Umbilical cord (tissue), 1 donor: ENCODE measurements at regions not wholly inside any gene's neighbourhood (a gene's known extent, or its start where the extent isn't known, plus 50 kb on each side); places are given as distances from the start of the nearest gene placed in this dataset.
"Not testable (repeated sequence)": the region's sequence is repeated elsewhere in the genome, so short reads cannot be mapped to it uniquely, and the experiment has no call there.

ENCODE experiments used
- DNase-seq: peaks from one replicate; pipeline ENCODE4 v3.0.0-alpha.2; 2015; ENCODE audit warnings: low spot score

DNA sequence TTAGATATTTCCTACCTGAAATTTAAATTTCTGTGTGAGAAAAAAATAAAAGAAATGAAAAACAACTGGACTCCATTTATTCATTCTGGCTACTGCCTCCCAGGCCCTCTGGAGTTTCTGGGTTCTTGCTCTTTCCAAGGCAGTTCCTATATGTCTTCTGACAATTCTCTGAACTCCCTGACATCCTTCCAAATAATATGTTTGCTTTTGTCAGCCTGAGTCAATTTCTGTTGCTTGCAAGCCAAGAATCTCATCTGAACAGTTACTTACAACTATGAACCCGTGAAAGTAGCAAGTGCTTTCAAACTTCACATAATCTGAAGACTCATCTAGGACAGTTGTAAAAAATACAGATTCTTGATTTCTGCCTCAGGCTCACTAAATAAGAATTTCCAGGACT, 216.7 kb upstream of the NPVF start:
- no peak for DNase-seq

DNA sequence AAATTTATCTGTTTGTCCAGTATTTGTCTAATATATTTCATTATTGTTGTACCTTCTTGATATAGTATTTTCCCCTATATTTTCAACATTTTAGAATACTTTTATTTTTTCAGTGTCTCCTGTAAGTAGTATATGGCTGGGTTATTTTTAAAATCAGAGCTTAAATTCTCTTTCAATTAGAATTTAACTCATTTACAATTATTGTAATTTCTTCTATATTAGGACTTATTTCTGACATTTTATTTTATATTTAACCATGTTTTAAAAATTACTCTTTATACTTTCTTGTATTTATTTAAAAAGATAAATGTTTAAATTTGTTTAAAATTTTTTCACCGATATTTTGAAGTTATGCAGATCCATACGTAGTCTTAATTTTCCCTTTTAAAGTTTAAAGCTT, 220.0 kb upstream of the NPVF start:
- no peak for DNase-seq

DNA sequence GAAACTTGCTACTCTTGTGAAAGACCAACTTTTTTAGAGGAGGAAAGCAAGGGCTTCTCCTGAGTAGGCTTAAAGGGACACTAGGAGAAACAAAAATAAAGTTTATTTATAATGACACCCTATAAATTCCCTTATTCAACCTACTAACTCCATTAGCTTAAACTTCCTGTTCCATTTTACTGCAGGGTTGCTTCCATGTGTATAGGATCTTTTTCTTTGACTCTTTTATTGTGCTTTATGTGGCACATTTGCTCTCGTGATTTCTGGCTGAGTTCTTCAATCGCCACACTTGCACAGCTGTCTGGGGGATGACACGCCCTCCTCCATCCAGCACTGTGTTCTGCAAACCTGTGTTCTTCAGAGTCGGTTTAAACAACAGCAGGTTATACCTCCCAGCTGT, 225.7 kb upstream of the NPVF start:
- DNase-seq = no peak

DNA sequence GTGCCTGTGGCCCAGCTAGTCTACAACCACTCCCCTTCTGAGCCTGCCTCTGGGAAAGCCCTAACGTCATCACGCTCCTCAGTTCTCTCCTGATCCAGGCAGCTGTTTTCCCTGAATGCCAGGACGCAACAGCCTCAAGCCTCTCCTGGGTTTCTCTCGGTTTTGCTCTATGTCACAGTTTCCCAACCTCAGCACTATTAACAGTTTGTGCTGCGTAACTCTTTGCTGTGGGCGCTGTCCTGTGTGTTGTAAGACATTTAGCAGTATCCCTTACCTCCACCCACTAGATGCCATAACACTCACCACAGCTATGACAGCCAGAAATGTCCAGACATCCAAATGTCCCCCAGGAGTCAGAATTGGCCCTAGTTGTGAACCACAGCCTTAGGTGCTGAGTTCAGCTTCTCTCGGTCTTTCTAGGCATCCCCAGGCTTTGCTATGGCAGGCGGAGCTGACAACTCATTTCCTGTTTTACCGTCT, 226.3 kb upstream of the NPVF start:
- DNase-seq = peak; percentile 88

DNA sequence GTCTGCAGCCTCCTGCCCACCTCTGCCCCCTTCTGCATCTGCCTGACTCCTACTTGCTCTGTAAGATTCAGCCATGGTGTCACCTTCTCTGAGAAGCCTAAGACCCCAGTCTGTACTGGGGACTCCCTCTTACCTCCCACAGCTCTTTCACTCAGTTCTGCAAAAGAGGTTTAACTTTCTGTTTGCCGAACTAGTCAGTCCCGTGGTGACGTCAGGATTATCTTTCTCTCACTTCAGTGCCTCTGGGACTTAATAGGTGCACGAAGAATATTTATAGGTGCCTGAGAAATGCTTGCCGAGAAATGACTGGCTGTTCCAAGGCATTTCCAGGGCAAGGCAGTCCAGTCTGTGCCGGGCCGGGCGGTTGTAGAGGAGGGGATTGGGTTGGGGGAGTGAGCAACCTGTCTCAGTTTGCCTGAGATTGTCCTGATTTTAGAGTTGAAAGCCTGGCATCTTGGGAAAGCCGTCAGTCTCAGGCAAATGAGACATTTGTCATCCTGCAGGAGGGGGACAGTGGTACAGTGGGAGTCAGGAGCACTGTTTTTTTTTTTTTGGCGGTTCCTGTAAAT, 227.5 kb upstream of the NPVF start:
- DNase-seq = no peak

DNA sequence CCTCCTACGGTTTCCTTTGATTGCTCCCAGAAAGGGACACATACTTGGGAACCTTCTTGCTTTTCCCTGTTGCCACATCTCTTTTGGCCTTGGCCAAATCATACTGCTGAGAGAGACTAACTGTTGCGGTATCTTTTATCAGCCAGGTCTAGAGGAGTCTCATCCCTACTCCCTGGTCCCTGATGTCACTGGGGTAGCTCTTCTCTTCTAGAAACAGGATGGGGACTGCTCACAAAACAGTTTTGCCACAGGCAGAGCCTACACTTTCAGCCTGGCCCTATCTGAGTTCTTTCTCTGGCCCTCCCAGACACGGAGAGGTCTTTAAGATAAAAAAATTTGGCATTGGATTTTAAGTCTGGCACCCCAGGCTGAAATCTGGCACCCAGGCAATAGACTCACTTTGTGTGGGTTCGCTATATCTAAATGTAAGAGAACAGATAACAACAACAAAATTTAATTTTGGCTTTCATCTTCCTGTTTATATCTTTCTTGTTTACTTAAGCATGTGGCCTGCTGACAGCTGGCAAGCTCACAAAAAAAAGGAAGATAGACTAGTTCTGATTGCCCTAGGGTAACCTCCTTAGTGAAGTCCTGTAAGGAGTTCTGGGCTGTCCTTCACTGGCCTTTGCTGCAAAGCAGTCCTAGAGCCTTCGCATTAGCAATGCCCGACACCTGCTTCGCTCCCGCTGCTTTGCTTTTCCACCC, 228.3 kb upstream of the NPVF start:
- peak; percentile 53 for DNase-seq

DNA sequence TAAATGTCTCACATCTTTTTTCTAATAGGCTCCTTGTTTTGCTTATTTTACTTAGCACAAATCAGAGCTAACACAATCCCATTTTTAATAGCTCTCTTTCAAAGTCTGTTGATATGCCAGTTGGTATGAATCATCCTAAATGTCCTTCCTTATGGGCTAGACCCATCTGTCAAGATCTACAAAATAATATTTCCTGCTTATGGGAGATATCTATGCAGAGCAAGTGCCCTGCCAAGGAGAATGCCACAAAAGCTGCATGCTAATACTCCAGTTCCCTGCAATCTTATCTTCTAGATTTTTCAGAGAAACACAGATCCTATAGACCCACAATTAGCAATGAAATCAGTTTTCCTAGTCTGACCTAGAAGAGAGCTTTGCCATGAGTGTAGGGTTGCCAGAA, 230.8 kb upstream of the NPVF start:
- DNase-seq = peak; percentile 80

DNA sequence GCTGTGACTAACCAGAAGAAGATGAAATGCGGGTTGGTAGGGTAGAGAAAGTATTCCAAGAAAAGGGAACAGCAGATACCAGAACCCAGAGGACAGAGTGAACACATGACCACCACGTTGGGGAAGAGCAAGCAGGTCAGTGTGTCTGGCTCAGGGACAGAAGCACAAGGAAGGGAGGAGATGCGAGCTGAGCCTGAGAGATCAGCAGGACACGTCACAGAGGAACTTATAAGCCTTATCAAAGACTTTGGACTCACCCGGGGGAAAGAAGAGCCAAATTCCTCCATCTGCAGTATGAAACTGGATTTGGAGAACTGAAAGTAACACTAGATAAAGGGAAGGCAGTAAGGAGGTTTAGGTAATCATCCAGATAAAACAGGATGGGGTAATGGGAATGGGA, 232.1 kb upstream of the NPVF start:
- DNase-seq = peak; percentile 94

DNA sequence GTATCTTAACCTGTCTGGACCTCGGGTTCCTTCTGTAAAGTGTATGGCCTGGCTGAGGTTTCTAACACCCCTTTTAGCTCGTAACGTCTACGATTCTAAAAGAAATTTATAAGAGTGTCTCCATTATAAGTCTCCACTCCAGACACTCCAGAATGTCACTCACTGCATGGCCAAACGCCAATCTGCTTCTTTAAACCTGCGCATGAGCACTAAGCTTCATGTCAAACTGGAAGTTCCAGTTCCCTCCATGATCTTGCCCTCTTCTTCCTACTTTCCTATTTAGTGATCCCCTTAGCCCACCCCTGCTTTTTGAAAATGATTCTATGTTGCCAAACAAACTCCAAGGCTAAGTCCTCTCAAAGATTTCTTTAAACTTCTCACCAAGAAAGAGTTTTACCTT, 241.4 kb upstream of the NPVF start:
- DNase-seq = no peak

DNA sequence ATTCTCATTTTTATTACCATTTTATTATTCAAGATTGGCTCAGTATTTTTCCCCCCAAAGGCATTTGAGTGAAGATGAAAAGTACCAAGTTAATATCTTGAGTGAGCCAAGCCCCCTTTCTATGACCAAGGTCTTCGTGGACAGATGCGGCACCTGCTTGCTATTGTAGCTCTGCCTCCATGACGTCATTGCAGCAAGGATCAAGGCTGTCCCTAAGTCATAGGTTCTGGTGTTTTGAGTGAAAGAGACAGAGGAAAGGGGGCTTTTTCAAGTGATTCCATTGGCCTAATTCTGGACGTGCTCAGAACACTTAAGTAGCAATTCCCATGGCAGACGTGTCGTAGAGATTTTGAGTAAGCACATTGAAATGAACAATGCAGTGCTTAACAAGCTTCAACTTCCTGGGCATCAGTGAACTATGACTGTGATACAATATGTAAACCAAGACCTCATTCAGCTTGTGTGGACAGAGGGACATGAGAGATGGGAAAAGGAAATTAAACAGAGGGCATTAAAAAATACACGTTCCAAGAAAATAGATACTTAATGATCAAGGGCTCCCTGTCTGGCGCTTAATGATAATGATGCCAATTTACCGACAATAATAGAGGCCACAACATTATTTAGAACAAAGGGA, 248.7 kb upstream of the NPVF start:
- no peak for DNase-seq

DNA sequence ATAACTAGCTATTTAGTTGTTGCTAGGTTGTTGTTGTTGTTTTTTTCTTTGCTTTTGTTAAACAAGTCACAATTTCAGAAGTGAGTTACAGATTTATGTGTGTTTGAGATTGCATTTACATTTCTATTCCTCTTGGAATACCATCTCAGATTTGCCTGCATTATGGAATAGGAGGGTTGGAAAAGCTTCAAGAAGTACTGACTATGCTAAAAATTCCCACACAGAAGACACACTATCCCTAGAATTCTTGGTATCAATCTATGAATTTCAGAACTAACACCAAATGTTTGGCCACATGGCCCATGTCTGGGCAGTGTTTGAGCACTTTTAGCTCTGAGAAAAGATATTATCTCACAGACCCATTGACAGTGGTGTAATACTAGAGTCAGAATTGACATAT, 249.9 kb upstream of the NPVF start:
- DNase-seq = not testable (repeated sequence)

DNA sequence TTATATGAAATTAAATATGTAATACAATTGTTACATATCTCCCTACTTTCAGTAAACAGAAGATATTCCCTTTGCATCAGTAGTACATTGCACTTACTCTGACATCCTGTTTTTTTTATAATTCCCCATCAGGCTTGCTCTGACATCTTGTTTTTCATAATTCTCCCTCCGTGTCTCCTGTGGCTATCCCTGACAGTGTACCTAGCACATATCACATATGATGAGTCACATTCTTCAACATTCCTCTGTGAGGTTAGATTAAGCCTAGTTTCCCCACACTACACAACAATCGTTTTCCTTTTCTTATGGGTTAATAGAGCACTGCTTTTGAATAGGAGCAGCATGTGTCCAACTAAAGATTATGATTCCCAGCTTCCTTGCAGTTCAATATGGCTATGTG, 250.6 kb upstream of the NPVF start:
- DNase-seq = no peak

DNA sequence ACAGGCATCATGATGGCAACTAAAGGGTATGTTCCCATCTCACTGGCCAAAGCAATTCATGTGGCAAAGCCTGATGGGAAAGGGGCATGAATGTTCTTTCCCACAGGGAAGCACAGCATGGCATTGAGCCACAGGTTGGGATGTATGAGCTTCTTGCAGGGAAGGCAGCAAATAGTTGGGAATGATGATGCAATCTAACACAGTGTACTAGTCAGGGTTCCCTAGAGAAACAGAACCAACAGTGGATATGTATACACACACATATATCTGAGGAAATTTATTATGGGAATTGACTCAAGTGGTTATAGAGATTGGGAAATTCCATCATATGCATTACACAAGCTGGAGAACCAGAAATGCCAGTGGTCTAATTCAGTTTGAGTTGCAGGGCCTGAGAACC, 253.6 kb upstream of the NPVF start:
- no peak for DNase-seq

DNA sequence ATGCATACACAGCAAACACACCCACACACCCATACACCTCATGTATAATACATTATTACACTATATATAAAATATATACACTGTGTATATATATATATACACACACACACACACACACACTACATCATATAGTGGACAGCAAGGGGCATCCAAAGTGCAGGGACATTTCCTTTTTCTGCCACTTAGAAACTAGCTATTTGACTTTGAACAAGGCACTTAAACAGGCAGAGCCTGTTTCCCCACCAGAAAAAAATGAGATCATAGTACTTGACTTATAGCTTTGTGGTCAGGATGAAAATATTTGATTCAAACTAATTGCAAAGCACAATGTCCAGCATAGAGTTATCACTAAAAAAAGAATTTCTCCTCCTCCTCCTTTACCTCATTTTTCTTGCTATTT, 254.3 kb upstream of the NPVF start:
- peak; percentile 27 for DNase-seq

DNA sequence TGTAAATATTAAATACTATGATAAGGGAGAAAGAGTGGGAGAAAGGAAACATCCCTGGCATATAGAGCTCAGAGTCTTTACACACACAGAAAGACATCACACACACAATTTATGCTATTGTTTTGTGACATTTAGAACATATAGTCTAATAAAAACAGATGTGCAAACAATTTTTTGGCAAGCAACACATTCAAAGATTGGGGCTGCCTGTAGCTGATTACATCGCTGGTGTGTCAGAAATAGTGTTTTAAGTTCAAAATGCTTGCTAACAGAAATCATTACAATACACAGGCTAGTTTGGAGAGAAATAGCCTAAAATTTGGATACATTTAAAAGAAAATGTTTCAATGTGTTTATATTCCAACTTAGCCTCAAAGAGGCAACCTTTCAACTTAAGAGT, 256.7 kb upstream of the NPVF start:
- no peak for DNase-seq

DNA sequence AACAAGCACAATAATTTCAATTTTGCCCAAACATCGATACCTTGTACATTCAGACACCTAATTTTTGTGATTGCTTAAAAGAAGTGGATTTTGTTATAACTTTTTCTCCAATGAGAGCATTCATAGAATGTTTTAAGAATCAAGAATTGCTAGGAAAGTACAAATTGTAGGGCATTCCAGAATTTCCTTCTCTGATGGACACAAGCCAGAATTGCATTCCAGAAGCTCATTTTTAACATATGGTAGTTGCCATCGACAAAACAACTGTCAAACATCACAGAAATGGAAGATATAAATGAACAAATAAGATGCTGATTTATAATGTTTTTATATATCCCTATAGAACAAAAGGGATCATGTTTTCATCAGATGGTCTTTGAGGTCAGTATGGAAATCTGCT, 258.4 kb upstream of the NPVF start:
- peak; percentile 38 for DNase-seq

DNA sequence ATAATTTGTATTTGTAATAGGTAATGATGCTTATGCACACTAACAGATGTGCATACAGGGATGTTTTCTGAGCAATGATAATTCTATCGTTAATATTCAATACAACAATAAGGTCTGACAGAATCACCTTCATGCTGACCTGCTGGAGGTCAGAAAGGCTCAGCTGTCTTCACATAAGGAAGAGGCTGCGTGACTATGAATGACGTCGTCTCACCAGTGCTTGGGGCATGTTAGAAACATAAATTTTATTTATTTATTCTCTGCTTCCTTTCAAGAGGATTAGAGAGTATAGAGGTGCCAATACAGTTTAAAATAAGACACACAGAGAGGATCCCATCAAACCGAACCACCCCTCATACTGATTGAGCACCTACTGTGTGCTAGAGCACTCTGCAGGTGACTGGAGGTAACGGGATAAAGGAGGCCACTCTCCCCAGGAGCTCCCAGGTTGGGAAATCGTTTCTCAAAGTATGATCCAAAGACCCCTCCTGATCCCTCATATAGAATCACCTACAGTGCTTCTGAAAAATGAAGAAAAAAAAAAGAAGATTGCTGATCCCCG, 265.6 kb upstream of the NPVF start:
- DNase-seq = no peak

DNA sequence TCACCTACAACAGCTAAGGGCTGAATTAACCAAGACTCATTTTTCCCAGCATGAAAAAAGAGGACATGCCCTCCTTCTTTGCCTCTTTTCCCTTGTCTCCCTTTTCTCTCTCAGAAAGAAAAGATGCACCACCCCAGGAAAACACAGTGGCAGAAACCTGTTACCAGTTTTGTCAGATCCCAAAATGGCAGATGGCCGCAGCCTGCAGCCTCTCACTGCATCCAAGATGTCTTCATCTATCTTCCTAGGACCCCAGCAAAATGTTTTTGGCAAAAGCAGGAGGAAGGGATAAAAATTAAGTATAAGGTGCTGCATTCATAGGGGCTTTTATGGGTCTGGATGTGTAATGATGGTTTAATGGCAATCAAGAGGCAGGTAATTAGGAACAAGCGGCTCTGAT, 266.6 kb upstream of the NPVF start:
- DNase-seq = no peak

DNA sequence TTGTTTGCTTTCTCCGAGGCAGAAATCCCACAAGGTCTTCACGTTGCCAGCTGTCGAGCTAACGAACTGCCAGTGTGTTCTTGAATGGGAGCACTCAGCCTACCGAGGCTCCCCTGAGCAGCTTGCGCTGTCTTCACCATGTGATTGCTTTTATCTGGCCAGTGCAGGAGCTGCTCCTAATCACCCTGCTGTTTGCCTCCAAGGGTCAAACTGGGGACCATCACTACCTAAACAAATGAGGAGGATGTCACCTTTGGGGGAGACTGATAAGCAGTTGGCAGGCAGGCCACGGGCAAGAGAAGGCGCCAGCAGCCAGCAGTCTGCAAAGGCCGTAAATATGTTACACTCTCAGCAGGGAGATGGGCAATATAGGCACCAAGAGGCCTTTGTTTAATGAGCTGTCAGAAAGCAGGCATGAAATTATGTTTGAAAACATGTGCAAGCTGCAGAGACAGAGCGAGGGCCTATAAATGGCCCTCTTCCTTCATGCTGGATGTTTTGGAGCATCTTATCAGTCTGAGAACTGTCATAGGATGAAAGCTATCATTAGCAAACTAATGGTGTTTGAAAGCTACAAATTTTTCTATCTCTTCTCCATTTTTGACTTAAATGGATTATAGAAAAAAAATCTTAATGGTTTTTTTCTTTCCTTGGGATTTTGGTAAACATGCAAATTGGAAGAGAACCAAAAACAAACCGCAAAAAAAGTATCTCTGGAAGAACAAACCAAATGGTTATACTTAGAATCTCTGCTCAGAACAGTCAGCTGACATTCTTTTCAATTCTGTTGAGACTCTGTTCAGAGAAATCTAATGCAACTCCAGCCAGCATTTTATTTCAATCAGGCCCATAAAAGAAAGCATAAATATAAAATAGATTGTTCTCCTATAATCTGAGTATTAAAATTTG, 267.3 kb upstream of the NPVF start:
- DNase-seq = peak; percentile 49

DNA sequence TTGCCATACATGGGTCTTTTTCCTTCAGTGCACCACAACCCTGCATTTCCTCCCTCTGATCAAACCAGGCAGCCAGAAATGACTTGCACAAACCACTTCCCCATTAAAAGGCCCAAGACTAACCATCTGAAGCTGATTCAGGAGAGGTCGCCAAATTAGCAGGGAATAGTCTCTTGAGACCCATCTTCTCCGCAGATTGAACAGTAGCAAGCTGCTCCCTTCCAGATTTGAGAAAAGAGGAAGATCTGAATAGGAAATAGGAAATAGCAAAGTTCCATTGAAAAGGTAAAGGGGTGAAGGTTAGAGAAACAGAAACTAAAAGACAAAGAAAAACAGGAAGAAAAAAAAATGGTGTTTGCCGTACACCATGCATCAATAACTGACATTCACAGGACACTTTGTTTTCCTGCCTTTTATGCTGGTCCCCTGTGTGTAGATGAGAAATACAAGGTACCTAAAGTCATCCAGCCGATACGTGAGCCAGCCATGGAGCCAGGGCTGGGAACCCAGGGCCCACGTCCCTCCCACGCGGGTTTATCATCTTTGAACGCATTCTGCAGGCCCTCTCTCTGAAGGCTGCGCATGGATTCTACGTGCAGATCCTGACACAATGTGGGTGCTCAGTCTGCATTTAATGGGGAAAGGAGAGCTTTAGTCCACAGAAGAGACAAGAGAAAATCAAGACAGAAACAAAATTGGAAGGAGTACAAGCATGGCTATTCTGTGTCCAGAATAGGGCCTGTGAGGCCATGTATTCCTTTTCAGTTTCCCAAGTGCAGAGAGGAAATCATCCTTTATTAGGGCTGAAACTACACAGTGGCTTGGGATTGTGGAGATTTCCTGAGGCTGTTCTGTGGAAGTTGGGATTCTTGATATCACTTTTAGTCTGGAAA, 268.4 kb upstream of the NPVF start:
- no peak for DNase-seq

DNA sequence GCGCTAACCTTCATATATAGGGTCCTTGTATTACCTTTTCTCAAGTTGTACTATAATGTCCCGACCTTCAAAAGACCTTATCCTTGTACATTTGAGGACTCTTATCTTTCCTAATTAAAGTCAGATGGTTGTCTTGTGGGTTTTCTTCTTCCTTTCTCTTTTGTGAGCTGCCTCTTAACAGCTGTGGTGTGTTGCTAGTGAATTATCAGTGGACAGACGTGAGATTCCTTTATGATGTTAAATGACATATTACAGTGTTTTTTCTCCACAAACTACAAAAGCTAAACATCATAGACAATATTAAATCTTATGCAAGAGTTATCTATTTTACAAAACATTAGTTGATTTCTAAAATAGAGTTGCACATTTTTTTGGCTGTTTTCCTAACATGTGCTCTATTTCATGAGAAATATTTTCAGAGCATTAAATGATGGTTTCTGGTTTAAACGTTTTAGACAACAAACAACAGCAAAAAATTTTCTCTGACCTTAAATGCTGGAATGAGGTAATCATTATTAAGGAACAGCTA, 272.2 kb upstream of the NPVF start:
- peak; percentile 20 for DNase-seq
